ENCODE measurements at regions not wholly inside any gene's neighbourhood (a gene's known extent, or its start where the extent isn't known, plus 50 kb on each side); places are given as distances from the start of the nearest gene placed in this dataset.

- Histone ChIP-seq H3K9me3 (no peaks in the 10 kb centered on the region), H3K4me1 (peaks cover 0 to 3% (median 1%) of the 10 kb centered on the region in 4 donors), H3K27me3 (no peaks in the 10 kb centered on the region), H3K36me3 (no peaks in the 10 kb centered on the region), H3K4me3 (no peak overlapping the region), H3K27ac (no peak overlapping the region)
- WGBS, 2 donors (ENCODE audit: low coverage in 1 of 2): 55 to 61% methylated on average over 3 of the region's 3 CpGs
- TF ChIP-seq CTCF (IDR thresholded peaks at IDR 0.05): no peak
- no peak for TF ChIP-seq POLR2AphosphoS5 (IDR thresholded peaks at IDR 0.05)
- no peak for TF ChIP-seq EP300 (IDR thresholded peaks at IDR 0.05; ENCODE audit: low read depth)
- no peak for TF ChIP-seq POLR2A (IDR thresholded peaks at IDR 0.05)
- in situ Hi-C loops (cut with MboI; ENCODE audit: low pct_ligation_motif_present in 1 of 4, low pct_unique_long_range_greater_than_20kb in 1 of 4, low sequenced_read_pairs in 3 of 4): no loop called here
- DNase-seq: no peak
- intact Hi-C loops (cut with DNase I; ENCODE audit: low total_unique reads): no loop called here
Measured at GRCh38 chr21:27045281-27045985, 78.5 kb upstream of the ADAMTS5 start.

- Histone ChIP-seq H3K4me3 (no peak overlapping the region), H3K27ac (no peak overlapping the region), H3K4me1 (peaks cover 0 to 3% (median 1%) of the 10 kb centered on the region in 4 donors), H3K27me3 (no peaks in the 10 kb centered on the region), H3K36me3 (no peaks in the 10 kb centered on the region), H3K9me3 (no peaks in the 10 kb centered on the region)
- TF ChIP-seq EP300 (IDR thresholded peaks at IDR 0.05; ENCODE audit: low read depth) (no peak), POLR2A (IDR thresholded peaks at IDR 0.05) (no peak), CTCF (IDR thresholded peaks at IDR 0.05) (no peak), POLR2AphosphoS5 (IDR thresholded peaks at IDR 0.05) (no peak)
- intact Hi-C loops (cut with DNase I; ENCODE audit: low total_unique reads) (no loop called here), in situ Hi-C loops (cut with MboI; ENCODE audit: low pct_ligation_motif_present in 1 of 4, low pct_unique_long_range_greater_than_20kb in 1 of 4, low sequenced_read_pairs in 3 of 4) (no loop called here)
- WGBS, 2 donors (ENCODE audit: low coverage in 1 of 2): 45 to 56% methylated on average over 1 of the region's 1 CpG
- no peak for DNase-seq
Measured at GRCh38 chr21:27043377-27043776, 76.5 kb upstream of the ADAMTS5 start.

GRCh38 chr21:27040738-27041469 lies 74.0 kb upstream of the ADAMTS5 start:
- intact Hi-C loops (cut with DNase I; ENCODE audit: low total_unique reads) (no loop called here), in situ Hi-C loops (cut with MboI; ENCODE audit: low pct_ligation_motif_present in 1 of 4, low pct_unique_long_range_greater_than_20kb in 1 of 4, low sequenced_read_pairs in 3 of 4) (no loop called here)
- no peak overlapping the region for H3K4me3 ChIP-seq
- no peaks in the 10 kb centered on the region for H3K27me3 ChIP-seq
- no peak for DNase-seq
- no peak overlapping the region for H3K27ac ChIP-seq
- WGBS, 2 donors (ENCODE audit: low coverage in 1 of 2): 80 to 83% methylated on average over 1 to 2 of the region's 2 CpGs
- H3K4me1 ChIP-seq: no peaks in the 10 kb centered on the region
- TF ChIP-seq CTCF (IDR thresholded peaks at IDR 0.05): no peak
- no peak for TF ChIP-seq EP300 (IDR thresholded peaks at IDR 0.05; ENCODE audit: low read depth)
- TF ChIP-seq POLR2A (IDR thresholded peaks at IDR 0.05): no peak
- TF ChIP-seq POLR2AphosphoS5 (IDR thresholded peaks at IDR 0.05): no peak
- H3K9me3 ChIP-seq: no peaks in the 10 kb centered on the region
- no peaks in the 10 kb centered on the region for H3K36me3 ChIP-seq

GRCh38 chr21:27036736-27037301 lies 69.9 kb upstream of the ADAMTS5 start:
- WGBS, 2 donors (ENCODE audit: low coverage in 1 of 2): 72 to 77% methylated on average over 3 of the region's 3 CpGs
- intact Hi-C loops (cut with DNase I; ENCODE audit: low total_unique reads) (no loop called here), in situ Hi-C loops (cut with MboI; ENCODE audit: low pct_ligation_motif_present in 1 of 4, low pct_unique_long_range_greater_than_20kb in 1 of 4, low sequenced_read_pairs in 3 of 4) (no loop called here)
- Histone ChIP-seq H3K36me3 (no peaks in the 10 kb centered on the region), H3K4me1 (no peaks in the 10 kb centered on the region), H3K27ac (no peak overlapping the region), H3K4me3 (no peak overlapping the region), H3K27me3 (no peaks in the 10 kb centered on the region), H3K9me3 (no peaks in the 10 kb centered on the region)
- no peak for TF ChIP-seq EP300 (IDR thresholded peaks at IDR 0.05; ENCODE audit: low read depth)
- no peak for TF ChIP-seq POLR2A (IDR thresholded peaks at IDR 0.05)
- no peak for TF ChIP-seq POLR2AphosphoS5 (IDR thresholded peaks at IDR 0.05)
- no peak for TF ChIP-seq CTCF (IDR thresholded peaks at IDR 0.05)
- DNase-seq: no peak

Data from transverse colon (tissue), 4 donors.